ENCODE measurements at regions not wholly inside any gene's neighbourhood (a gene's known extent, or its start where the extent isn't known, plus 50 kb on each side); places are given as distances from the start of the nearest gene placed in this dataset.
"Not testable (repeated sequence)": the region's sequence is repeated elsewhere in the genome, so short reads cannot be mapped to it uniquely, and the experiment has no call there.

- no peak for DNase-seq (ENCODE audit: low read depth in 2 of 2)
Measured at GRCh38 chr5:130955041-130955440, 210.0 kb downstream of the HINT1 start.

GRCh38 chr5:130954336-130954735 is 210.7 kb downstream of the HINT1 start:
- no peak for DNase-seq (ENCODE audit: low read depth in 2 of 2)

DNA sequence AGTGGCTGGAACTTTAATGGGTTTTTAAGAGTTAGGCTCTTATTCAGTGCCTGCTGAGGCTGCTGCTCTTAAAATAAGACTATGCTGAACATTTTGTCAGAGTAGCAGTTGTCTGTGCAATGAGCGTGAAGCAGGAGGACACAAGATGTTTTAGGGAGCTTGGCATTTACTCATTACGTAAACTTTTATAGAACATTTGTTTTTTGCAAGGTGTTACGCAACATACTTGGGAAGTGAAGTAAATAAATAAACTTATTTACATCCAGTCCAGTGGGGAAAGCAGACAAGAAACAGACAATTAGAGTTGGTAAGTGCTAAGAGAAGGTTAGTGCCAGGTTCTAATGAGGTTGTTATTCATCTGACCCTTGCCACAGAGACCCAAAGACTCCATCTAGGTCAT is 226.0 kb downstream of the HINT1 start:
- no peak for DNase-seq (ENCODE audit: low read depth in 2 of 2)

DNA sequence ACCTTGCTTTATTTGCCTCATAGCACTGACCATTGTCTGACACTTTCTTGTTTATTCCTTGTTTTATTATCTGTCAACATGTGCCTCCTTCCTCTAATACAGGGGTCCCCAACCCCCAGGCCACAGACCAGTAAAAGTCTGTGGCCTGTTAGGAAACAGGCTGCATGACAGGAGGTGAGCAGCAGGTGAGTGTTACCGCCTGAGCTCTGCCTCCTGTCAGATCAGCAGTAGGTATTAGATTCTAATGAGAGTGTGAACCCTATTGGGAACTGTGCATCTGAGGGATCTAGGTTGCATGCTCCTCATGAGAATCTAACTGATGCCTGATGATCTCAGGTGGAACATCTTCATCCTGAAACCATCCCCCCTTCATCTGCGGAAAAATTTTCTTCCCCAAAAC is 228.0 kb downstream of the HINT1 start:
- no peak for DNase-seq (ENCODE audit: low read depth in 2 of 2)

- DNase-seq (ENCODE audit: low read depth in 2 of 2), result no peak
Measured at GRCh38 chr5:130923543-130924124, 241.4 kb downstream of the HINT1 start.

DNA sequence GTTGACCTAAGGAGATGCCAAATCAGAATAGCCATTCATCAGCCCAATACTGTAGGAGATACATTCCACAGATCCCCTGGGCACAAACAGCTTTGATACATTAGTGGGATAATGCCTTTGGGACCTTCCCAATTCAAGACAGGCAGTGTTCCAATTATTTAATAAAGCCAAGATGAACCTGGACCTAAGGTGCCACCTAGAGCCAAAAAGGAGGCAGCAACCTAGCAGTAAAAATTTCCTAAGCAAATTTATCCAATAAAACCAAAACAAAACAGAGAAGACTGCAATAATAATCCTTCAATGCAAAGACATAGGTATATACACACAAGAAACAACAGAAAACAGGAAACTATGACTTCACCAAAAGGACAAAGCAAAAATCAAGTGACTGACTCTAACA is 253.0 kb downstream of the HINT1 start:
- DNase-seq (ENCODE audit: low read depth in 2 of 2), result no peak

DNA sequence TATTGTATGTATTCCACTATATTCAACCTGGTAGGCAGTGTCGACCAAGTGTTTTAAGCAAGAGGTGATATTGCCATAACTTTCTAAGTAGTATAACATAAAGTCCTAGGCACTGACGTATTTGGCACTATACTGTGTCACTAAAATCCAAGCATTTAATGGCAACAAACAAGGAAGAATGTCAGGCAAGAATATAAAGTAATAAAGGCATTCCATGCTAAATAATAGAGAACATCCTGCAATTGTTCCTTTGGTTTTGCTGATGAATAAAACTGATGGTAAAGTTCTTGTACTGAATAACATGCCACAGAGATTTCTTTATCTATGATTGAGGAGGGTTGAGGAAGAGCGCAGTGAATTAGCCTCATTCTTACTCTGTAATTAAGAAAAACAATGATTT is 256.9 kb downstream of the HINT1 start:
- DNase-seq (ENCODE audit: low read depth in 2 of 2), result no peak

DNA sequence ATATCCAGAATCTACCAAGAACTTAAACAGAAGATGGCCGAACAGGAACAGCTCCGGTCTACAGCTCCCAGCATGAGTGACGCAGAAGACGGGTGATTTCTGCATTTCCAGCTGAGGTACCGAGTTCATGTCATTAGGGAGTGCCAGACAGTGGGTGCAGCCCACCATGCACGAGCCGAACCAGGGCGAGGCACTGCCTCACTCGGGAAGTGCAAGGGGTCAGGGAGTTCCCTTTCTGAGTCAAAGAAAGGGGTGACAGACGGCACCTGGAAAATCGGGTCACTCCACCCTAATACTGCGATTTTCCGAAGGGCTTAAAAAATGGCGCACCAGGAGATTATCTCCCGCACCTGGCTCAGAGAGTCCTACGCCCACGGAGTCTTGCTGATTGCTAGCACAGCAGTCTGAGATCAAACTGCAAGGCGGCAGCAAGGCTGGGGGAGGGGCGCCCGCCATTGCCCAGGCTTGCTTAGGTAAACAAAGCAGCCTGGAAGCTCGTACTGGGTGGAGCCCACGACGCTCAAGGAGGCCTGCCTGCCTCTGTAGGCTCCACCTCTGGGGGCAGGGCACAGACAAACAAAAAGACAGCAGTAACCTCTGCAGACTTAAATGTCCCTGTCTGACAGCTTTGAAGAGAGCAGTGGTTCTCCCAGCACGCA is 267.4 kb downstream of the HINT1 start:
- DNase-seq (ENCODE audit: low read depth in 2 of 2), result not testable (repeated sequence)

DNA sequence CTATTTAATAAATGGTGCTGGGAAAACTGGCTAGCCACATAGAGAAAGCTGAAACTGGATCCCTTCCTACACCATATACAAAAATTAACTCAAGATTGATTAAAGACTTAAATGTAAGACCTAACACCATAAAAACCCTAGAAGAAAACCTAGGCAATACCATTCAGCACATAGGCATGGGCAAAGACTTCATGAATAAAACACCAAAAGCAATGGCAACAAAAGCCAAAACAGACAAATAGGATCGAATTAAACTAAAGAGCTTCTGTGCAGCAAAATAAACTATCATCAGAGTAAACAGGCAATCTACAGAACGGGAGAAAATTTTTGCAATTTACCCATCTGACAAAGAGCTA is 267.9 kb downstream of the HINT1 start:
- DNase-seq (ENCODE audit: low read depth in 2 of 2), result not testable (repeated sequence)

- DNase-seq (ENCODE audit: low read depth in 2 of 2), result no peak
Measured at GRCh38 chr5:130896636-130897035, 268.4 kb downstream of the HINT1 start.

DNA sequence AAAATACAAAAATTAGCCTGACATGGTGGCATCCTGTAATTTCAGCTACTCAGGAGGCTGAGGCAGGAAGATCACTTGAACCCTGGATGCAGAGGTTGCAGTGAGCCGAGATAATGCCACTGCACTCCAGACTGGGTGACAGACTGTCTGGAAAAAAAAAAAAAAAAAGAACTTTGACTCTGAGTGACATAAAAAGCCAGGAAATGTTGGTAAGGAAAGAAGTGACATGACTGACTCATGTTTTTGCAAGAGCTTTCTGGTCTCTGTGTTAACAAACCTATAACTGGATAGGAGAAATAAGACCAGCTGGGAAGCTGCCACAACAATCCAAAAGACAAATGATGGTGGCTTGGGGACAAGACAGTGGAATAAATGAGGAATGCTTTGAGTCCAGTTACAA is 272.1 kb downstream of the HINT1 start:
- DNase-seq (ENCODE audit: low read depth in 2 of 2), result no peak

GRCh38 chr5:130890610-130891009 is 274.4 kb downstream of the HINT1 start:
- DNase-seq (ENCODE audit: low read depth in 2 of 2), result no peak

- no peak for DNase-seq (ENCODE audit: low read depth in 2 of 2)
Measured at GRCh38 chr5:130885691-130886090, 279.4 kb downstream of the HINT1 start.

GRCh38 chr5:130885027-130885426 is 280.0 kb downstream of the HINT1 start:
- no peak for DNase-seq (ENCODE audit: low read depth in 2 of 2)

DNA sequence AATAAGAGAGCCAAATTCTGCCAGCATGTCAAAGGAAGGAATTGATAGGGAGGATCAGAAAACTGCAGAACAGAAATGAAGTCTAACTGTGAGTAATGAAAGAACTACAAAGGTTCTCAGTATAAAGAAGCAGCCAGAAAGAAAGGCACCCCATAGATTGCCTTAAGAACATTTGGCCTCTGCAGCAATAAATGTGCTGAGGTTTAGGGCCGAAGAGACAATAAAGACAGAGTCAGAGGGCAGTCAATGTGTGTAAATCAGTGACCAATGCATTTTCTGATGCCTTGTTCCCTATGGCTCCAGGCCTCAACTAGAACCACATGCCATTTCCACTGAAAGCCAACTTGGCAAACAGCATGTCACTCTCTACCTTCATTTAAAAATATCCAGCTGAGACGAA is 281.0 kb downstream of the HINT1 start:
- no peak for DNase-seq (ENCODE audit: low read depth in 2 of 2)

- DNase-seq (ENCODE audit: low read depth in 2 of 2), result no peak
Measured at GRCh38 chr5:130875656-130876055, 289.4 kb downstream of the HINT1 start.

GRCh38 chr5:130874861-130875417 is 290.1 kb downstream of the HINT1 start:
- no peak for DNase-seq (ENCODE audit: low read depth in 2 of 2)

DNA sequence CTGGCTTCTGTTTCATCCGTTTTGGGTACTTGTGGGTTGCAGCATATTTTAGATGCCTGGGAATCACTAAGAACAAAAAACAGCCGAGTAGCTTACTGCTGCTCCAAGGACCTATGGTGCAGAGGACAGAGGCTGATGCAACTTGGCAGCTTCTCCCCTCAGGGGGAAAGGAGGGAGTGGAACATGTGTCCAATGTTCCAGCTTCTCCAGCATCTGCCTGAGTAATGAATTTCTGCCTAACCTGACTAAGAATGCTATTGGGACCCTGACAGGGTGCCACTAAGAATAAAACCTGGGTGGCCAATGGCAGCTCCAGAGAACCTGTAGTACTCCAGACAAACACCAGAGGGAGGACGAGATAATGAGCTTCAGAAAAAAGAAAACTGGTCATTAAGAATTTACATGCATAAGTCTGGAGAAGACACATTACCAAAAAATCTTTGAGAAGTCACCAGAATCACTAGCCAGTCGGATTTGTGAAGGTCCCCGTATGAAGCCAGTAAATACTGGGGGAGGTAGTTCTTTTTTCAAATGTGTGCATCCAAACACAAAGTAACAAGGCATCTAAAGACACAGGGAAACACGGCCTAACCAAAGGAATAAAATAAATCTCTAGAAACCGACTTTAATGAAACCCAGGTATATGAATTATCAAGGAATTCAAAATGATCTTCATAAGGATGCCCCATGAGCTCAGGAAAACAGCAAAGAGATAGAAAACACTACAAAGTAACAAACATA is 293.5 kb downstream of the HINT1 start:
- DNase-seq (ENCODE audit: low read depth in 2 of 2), result peak in 1 of 2 donors; percentile 34

- no peak for DNase-seq (ENCODE audit: low read depth in 2 of 2)
Measured at GRCh38 chr5:130870691-130871090, 294.4 kb downstream of the HINT1 start.

DNA sequence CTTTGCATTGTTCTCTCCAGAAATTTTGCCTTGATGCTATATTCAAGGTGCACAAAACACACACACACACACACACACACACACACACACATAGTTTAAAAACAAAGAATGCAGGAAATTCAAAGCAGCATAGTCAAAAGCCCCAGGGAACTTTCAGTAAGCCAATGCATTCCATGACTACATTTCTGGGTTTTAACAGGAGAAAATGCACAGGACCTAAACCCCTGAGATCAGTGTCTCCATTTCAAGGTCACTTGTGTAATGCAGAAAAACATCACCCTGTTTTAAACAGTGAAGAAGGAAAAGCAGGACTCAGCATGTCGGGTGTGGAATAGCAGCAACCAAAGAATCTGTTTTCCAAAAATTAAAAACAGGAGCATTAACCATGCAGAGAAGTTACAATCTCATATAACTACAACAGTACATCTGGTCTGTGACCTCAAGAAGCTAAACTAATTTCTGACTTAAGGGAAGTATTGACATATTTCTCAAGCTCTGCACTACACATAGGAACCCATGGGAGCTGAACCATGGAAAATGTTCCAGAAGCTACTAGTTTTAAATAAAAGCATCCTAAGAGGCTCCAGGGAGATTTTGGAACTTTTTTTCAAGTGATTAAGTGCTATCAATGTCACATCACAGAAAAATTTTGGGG is 296.7 kb downstream of the HINT1 start:
- DNase-seq (ENCODE audit: low read depth in 2 of 2), result no peak

GRCh38 chr5:130845049-130845765 is 319.8 kb downstream of the HINT1 start:
- DNase-seq (ENCODE audit: low read depth in 2 of 2), result no peak
